ENCODE measurements at regions not wholly inside any gene's neighbourhood (a gene's known extent, or its start where the extent isn't known, plus 50 kb on each side); places are given as distances from the start of the nearest gene placed in this dataset.

DNA sequence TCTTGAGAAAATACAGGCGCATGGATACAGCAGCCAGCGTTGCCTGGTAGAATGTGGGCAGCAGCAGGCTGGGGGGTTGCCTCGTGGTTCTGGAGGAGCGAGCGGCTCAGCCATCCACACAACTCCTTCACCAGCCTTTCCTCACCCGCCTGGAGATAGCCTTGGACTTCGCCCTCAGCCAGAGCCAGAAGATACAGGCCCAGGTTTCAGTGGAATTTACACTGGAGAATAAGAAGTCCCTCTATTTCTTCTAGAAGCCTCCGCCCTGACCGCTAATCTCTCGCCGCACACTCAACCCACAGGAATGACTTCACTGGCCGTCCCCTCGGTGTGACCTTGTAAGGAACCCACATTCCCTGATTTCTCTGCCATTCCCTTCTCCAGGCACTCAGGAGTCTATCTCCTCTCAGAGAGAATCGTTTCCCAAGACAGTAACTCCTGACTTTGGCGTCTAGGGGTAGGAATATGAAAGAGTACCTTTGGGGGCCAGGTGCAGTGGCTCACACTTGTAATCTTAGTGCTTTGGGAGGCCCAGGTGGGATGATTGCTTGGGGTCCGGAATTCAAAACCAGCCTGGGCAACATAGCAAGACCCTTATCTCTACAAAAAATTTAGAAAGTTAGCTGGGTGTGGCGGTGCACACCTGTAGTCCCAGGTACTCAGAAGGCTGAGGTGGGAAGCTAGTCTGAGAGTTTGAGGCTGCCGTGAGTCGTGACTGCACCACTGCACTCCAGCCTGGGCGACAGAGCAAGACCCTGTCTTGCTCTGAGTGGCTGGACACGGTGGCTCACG, 52.0 kb upstream of the ECHDC3 start:
- TF ChIP-seq, protein P1, sequence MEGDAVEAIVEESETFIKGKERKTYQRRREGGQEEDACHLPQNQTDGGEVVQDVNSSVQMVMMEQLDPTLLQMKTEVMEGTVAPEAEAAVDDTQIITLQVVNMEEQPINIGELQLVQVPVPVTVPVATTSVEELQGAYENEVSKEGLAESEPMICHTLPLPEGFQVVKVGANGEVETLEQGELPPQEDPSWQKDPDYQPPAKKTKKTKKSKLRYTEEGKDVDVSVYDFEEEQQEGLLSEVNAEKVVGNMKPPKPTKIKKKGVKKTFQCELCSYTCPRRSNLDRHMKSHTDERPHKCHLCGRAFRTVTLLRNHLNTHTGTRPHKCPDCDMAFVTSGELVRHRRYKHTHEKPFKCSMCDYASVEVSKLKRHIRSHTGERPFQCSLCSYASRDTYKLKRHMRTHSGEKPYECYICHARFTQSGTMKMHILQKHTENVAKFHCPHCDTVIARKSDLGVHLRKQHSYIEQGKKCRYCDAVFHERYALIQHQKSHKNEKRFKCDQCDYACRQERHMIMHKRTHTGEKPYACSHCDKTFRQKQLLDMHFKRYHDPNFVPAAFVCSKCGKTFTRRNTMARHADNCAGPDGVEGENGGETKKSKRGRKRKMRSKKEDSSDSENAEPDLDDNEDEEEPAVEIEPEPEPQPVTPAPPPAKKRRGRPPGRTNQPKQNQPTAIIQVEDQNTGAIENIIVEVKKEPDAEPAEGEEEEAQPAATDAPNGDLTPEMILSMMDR (IDR thresholded peaks at IDR 0.05) = no peak
- TF ChIP-seq POLR2A (IDR thresholded peaks at IDR 0.05) (no peak), POLR2AphosphoS5 (IDR thresholded peaks at IDR 0.05) (no peak)
